ENCODE measurements at regions not wholly inside any gene's neighbourhood (a gene's known extent, or its start where the extent isn't known, plus 50 kb on each side); places are given as distances from the start of the nearest gene placed in this dataset.

DNA sequence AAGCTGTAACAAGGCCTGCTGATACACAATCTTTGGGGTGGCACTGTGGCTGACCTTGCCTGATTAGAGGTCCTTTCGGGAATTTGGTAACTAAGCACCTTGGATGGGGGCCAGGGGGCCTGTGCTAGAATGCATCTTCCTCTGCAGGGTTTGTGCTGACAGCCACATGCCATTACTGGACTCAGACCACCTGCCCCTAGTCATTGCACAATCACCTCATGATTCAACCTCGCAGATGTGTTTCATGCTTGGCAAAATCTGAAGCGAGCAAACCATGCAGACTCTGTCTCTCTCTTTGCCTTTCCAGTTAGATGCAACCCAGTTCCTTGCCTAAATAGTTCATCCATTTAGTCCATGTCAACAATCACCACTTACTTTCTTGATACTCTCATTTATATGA, 96.5 kb upstream of the ERCC6L2 start:
- peak; percentile 69 for ATAC-seq (ENCODE audit: low read depth)
- H4K91ac ChIP-seq (ENCODE audit: insufficient read depth, low read depth, low read length), result no peak overlapping the region
- ChIA-PET CTCF (interaction anchor here (0.5 kb wide), 1 partner anchor 577 kb away, joined by 4 read pairs; no protein-coding TSS in a partner anchor), POLR2A (ENCODE audit: unreplicated experiment) (no interaction called here)
- H3K9me1 ChIP-seq (ENCODE audit: insufficient read depth, low read length), result no peaks in the 10 kb centered on the region
- no peak overlapping the region for H3K14ac ChIP-seq (replicated peaks; ENCODE audit: low read depth, low read length)
- H3K4ac ChIP-seq (ENCODE audit: low read depth, low read length), result no peak overlapping the region
- H2BK15ac ChIP-seq (ENCODE audit: low read depth, low read length), result no peak overlapping the region
- H2AK5ac ChIP-seq (ENCODE audit: low read depth, low read length), result no peak overlapping the region
- no peak overlapping the region for H3K9ac ChIP-seq (ENCODE audit: low read depth, low read length)
- no peaks in the 10 kb centered on the region for H4K20me1 ChIP-seq (ENCODE audit: insufficient read depth, low read length)
- H2AFZ ChIP-seq (replicated peaks; ENCODE audit: low read length, poor library complexity), result no peak overlapping the region
- H2AK9ac ChIP-seq (replicated peaks; ENCODE audit: low read depth, low read length, poor library complexity), result no peak overlapping the region
- H3K4me2 ChIP-seq (ENCODE audit: low read depth, low read length), result no peak overlapping the region; the same call in 1 of the 2 replicates
- H2BK20ac ChIP-seq (ENCODE audit: low read depth, low read length), result no peak overlapping the region
- H3K4me1 ChIP-seq (ENCODE audit: control insufficient read depth, insufficient read depth, low read length), result peaks cover 15% of the 10 kb centered on the region
- in situ Hi-C loops (cut with MboI; ENCODE audit: low sequenced_read_pairs), result no loop called here
- no peaks in the 10 kb centered on the region for H3K9me3 ChIP-seq (ENCODE audit: control insufficient read depth, insufficient read depth, low read length)
- DNase-seq, result peak; percentile 93
- intact Hi-C loops (cut with micrococcal nuclease), result no loop called here
- BruUV-seq (replicated peaks), result no TSS peak
- H3K27ac ChIP-seq (ENCODE audit: insufficient read depth, low read length), result peak overlapping the region; percentile 10; the same call in 1 of the 2 replicates
- no peak overlapping the region for H2BK120ac ChIP-seq (ENCODE audit: low read depth, low read length)
- no peak overlapping the region for H3K23ac ChIP-seq (ENCODE audit: low read depth, low read length)
- 17% methylated on average over 2 of the region's 3 CpGs; no CpG with 5 or more reads in 1 of the 2 experiments for WGBS, 2 experiments (ENCODE audit: extremely low coverage in 2 of 2, insufficient read length in 1 of 2)
- dilution Hi-C loops (cut with HindIII; ENCODE audit: low sequenced_read_pairs, unreplicated experiment), result no loop called here
- H3K27me3 ChIP-seq (ENCODE audit: control insufficient read depth, insufficient read depth, low read length), result peaks cover 13% of the 10 kb centered on the region
- H3K36me3 ChIP-seq (ENCODE audit: control insufficient read depth, insufficient read depth, low read length), result no peaks in the 10 kb centered on the region
- no peak overlapping the region for H4K5ac ChIP-seq (ENCODE audit: low read depth, low read length)
- no peak overlapping the region for H3K56ac ChIP-seq (ENCODE audit: extremely low read depth, insufficient read depth, low read length)
- no peak overlapping the region for H2BK5ac ChIP-seq (ENCODE audit: low read depth, low read length, poor library complexity, severe bottlenecking)
- H3K79me1 ChIP-seq (ENCODE audit: low read depth in 1 of 2, low read length in 2 of 2), result no peaks in the 10 kb centered on the region
- H3K4me3 ChIP-seq (ENCODE audit: insufficient read depth, low read depth, low read length), result no peak overlapping the region
- H3K18ac ChIP-seq (ENCODE audit: low read depth, low read length), result no peak overlapping the region
- TF ChIP-seq RCOR1 (IDR thresholded peaks at IDR 0.05; ENCODE audit: insufficient replicate concordance, low read length) (peak; percentile 35), MAZ (IDR thresholded peaks at IDR 0.05; ENCODE audit: borderline replicate concordance, low read depth, low read length) (no peak), POLR2A (IDR thresholded peaks at IDR 0.05; ENCODE audit: low read depth, low read length) (no peak), CEBPB (IDR thresholded peaks at IDR 0.05; ENCODE audit: low read depth, low read length) (peak; percentile 98)
- TF ChIP-seq, protein P1, sequence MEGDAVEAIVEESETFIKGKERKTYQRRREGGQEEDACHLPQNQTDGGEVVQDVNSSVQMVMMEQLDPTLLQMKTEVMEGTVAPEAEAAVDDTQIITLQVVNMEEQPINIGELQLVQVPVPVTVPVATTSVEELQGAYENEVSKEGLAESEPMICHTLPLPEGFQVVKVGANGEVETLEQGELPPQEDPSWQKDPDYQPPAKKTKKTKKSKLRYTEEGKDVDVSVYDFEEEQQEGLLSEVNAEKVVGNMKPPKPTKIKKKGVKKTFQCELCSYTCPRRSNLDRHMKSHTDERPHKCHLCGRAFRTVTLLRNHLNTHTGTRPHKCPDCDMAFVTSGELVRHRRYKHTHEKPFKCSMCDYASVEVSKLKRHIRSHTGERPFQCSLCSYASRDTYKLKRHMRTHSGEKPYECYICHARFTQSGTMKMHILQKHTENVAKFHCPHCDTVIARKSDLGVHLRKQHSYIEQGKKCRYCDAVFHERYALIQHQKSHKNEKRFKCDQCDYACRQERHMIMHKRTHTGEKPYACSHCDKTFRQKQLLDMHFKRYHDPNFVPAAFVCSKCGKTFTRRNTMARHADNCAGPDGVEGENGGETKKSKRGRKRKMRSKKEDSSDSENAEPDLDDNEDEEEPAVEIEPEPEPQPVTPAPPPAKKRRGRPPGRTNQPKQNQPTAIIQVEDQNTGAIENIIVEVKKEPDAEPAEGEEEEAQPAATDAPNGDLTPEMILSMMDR (conservative IDR thresholded peaks at IDR 0.05; ENCODE audit: low read depth, low read length), result no peak
- TF ChIP-seq, protein P2, sequence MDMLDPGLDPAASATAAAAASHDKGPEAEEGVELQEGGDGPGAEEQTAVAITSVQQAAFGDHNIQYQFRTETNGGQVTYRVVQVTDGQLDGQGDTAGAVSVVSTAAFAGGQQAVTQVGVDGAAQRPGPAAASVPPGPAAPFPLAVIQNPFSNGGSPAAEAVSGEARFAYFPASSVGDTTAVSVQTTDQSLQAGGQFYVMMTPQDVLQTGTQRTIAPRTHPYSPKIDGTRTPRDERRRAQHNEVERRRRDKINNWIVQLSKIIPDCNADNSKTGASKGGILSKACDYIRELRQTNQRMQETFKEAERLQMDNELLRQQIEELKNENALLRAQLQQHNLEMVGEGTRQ (IDR thresholded peaks at IDR 0.05; ENCODE audit: low read depth, low read length), result peak; percentile 41; the same call in 1 of the 2 replicates
- no peak overlapping the region; a peak in 1 of 4 replicates for H4K8ac ChIP-seq (ENCODE audit: low read depth in 2 of 2, low read length in 2 of 2)
